H1 (cell line): ENCODE measurements at regions not wholly inside any gene's neighbourhood (a gene's known extent, or its start where the extent isn't known, plus 50 kb on each side); places are given as distances from the start of the nearest gene placed in this dataset.

Source experiments
- SUZ12 ChIP-seq: fragments of 200-600 bp; sonication (generic); IDR thresholded peaks from 2 replicates; pipeline ENCODE4 v1.6.1; 2012; ENCODE audit warnings: mild to moderate bottlenecking, inconsistent platforms, low read length, moderate library complexity, mixed read lengths

DNA sequence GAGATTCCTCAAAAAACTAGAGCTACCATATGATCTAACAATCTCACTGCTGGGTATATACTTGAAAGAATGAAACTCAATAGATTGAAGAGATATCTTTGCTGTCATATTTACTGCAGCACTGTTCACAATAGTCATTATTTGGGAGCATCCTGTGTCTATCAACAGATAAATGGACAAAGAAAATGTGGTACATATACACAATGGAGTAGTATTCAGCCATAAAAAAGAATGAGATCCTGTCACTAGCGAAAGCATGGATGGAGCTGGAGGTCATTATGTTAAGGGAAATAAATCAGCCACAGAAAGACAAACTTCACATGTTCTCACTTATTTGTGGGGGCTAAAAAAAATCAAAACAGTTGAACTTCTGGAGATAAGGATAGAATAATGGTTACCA lies 505.7 kb upstream of the ARRDC3 start (continued):
- TF ChIP-seq SUZ12 = no peak
